Left lung (tissue), 4 donors: ENCODE measurements at regions not wholly inside any gene's neighbourhood (a gene's known extent, or its start where the extent isn't known, plus 50 kb on each side); places are given as distances from the start of the nearest gene placed in this dataset.
"Not testable (repeated sequence)": the region's sequence is repeated elsewhere in the genome, so short reads cannot be mapped to it uniquely, and the experiment has no call there.

Experiments
- ATAC-seq: fragments of 200-7000 bp; cut with Tn5 transposase; one replicate; pipeline ENCODE4 v1.9.1; 2020; ENCODE audit warnings: moderate library complexity
- DNase-seq, 4 donors: peaks; one replicate each; pipeline ENCODE4 v3.0.0-alpha.2; 2013 to 2020
- H3K27ac ChIP-seq, 2 donors: fragments of 200-600 bp; sonication (generic) in 1 of 2; one replicate each; pipeline versions ENCODE4 v1.5.0 to v1.8.0; 2020 to 2021
- H3K27me3 ChIP-seq, 2 donors: fragments of 200-600 bp; sonication (generic) in 1 of 2; one replicate each; pipeline versions ENCODE4 v1.5.0 to v1.8.0; 2020 to 2021
- H3K36me3 ChIP-seq, 2 donors: fragments of 200-600 bp; sonication (generic) in 1 of 2; one replicate each; pipeline versions ENCODE4 v1.5.0 to v1.8.0; 2020 to 2021
- H3K4me1 ChIP-seq, 2 donors: fragments of 200-600 bp; one replicate each; pipeline ENCODE4 v1.8.0; 2021
- H3K4me3 ChIP-seq, 2 donors: fragments of 200-600 bp; sonication (generic) in 1 of 2; one replicate each; pipeline versions ENCODE4 v1.5.0 to v1.8.0; 2020 to 2021; ENCODE audit warnings: mild to moderate bottlenecking in 1 of 2
- H3K9me3 ChIP-seq, 2 donors: fragments of 200-600 bp; sonication (generic) in 1 of 2; one replicate each; pipeline versions ENCODE4 v1.5.0 to v1.8.0; 2020 to 2021
- intact Hi-C, 2 donors: fragments of 100-400 bp; cut with DNase I; formaldehyde crosslinking; loops; one replicate each; pipeline versions ENCODE4 v1.11.2 to v1.14.2; 2022
- TF ChIP-seq, protein P1 (sequence below), 2 donors: fragments of 200-600 bp; sonication (generic) in 1 of 2; IDR thresholded peaks; one replicate each; pipeline versions ENCODE4 v1.5.0 to v1.8.0; 2021; ENCODE audit warnings: antibody characterized with exemption in 2 of 2
- donor health status: DM: no; HTN: yes; CAD: no.
- donor health status: DM: no; HTN: no; CAD: no.

DNA sequence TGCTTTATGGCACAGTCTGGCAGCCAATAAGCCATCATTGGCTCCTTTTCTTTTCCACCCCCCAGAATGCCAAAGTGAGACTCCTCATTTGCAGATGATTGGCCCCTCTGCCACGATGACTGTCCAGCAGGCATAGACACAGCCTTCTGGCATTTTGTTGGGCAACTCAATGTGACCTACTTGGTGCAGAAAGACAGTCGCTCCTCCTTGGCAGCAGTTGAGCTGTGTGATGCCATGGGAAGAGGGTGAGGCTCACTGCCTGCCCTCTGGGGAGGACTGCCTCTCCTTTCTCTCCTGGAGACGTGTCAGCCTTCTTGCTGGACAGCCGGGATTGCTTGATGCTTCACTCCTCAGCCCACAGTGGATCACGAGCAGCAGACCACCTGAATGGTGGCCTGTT is 264.9 kb downstream of the C12orf75 start:
- no peaks in the 10 kb centered on the region for H3K36me3 ChIP-seq
- no peaks in the 10 kb centered on the region for H3K9me3 ChIP-seq
- H3K27me3 ChIP-seq: no peaks in the 10 kb centered on the region
- no peak overlapping the region for H3K27ac ChIP-seq
- intact Hi-C loops: no loop called here
- H3K4me1 ChIP-seq: no peaks in the 10 kb centered on the region
- H3K4me3 ChIP-seq: no peak overlapping the region
- TF ChIP-seq, protein P1, sequence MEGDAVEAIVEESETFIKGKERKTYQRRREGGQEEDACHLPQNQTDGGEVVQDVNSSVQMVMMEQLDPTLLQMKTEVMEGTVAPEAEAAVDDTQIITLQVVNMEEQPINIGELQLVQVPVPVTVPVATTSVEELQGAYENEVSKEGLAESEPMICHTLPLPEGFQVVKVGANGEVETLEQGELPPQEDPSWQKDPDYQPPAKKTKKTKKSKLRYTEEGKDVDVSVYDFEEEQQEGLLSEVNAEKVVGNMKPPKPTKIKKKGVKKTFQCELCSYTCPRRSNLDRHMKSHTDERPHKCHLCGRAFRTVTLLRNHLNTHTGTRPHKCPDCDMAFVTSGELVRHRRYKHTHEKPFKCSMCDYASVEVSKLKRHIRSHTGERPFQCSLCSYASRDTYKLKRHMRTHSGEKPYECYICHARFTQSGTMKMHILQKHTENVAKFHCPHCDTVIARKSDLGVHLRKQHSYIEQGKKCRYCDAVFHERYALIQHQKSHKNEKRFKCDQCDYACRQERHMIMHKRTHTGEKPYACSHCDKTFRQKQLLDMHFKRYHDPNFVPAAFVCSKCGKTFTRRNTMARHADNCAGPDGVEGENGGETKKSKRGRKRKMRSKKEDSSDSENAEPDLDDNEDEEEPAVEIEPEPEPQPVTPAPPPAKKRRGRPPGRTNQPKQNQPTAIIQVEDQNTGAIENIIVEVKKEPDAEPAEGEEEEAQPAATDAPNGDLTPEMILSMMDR (IDR thresholded peaks at IDR 0.05): no peak
- no peak for ATAC-seq
- DNase-seq: no peak

DNA sequence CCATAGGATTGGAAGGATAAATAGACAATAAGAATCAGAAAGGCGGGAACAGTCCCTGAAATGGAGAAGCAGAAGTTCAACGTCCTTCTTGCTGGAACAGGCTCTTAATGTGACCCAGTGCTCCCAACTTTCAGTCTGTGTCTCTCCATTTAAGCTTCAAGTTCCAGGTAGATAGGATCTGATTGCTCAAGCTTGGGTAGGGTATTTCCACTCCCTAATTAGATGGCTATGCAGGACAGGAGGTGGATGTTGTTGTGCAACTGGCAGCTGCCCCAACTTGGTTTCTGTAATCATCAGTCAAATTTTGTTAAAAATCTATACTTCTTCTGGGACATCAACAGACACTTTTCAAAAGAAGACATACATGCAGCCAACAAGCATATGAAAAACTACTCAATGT is 266.2 kb downstream of the C12orf75 start:
- no peak for ATAC-seq
- Histone ChIP-seq H3K27ac (no peak overlapping the region), H3K36me3 (no peaks in the 10 kb centered on the region), H3K27me3 (no peaks in the 10 kb centered on the region), H3K4me1 (no peaks in the 10 kb centered on the region), H3K9me3 (no peaks in the 10 kb centered on the region), H3K4me3 (no peak overlapping the region)
- TF ChIP-seq, protein P1 (IDR thresholded peaks at IDR 0.05): no peak
- intact Hi-C loops: no loop called here
- no peak for DNase-seq

DNA sequence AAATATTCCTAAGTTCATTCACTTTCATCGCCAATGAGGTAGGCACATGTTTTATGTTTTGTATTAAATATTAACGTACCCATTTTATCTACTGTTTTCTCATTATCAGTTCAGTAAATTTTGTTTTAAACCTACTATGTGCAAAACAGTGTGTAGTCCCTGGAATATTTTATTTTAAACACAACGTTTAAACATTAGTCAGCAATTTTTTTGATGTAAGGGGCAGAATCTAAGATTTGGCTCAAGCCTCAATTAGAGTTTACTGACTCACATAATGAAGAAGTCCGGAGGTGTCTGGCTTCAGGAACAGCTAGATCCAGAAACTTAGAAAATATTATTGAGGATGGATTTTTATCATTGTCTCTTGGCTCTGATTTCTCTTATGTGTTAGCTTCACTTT is 267.5 kb downstream of the C12orf75 start:
- intact Hi-C loops: no loop called here
- no peak for ATAC-seq
- H3K4me3 ChIP-seq: no peak overlapping the region
- no peaks in the 10 kb centered on the region for H3K27me3 ChIP-seq
- TF ChIP-seq, protein P1 (IDR thresholded peaks at IDR 0.05): no peak
- no peak overlapping the region for H3K27ac ChIP-seq
- H3K9me3 ChIP-seq: no peaks in the 10 kb centered on the region
- H3K36me3 ChIP-seq: no peaks in the 10 kb centered on the region
- DNase-seq: no peak
- no peaks in the 10 kb centered on the region for H3K4me1 ChIP-seq

DNA sequence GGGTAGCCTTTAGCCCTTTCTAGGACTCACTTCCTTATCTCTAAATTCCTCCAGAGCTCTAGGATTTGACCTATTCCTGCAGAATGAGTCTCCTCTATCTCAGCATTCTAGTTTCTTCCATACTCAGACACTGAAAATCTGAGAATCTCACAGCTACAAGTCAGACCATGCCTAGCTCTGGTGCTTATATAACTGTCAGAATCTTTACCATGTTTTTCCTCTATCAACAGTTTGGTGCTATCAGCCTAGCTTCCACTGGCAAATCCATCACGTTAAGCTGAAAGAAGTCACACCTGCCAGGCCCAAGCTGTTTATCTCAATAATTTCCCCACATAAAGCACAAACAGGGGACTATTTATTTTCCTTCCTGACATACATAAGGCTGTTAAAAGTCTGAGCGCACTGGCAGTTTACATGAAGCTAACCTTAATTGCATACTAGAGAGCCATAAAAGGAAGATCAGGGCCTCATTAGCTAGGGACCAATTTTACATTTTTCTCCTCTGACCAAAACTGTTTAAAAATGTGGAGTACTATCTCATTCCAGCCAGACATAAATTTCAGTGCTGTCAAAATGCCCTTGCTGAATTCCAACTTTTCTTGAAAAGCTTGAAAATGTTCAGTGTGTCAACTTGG is 270.5 kb downstream of the C12orf75 start:
- intact Hi-C loops: no loop called here
- Histone ChIP-seq H3K27me3 (no peaks in the 10 kb centered on the region), H3K27ac (no peak overlapping the region), H3K36me3 (no peaks in the 10 kb centered on the region), H3K9me3 (no peaks in the 10 kb centered on the region), H3K4me3 (no peak overlapping the region), H3K4me1 (no peaks in the 10 kb centered on the region)
- TF ChIP-seq, protein P1 (IDR thresholded peaks at IDR 0.05): no peak
- ATAC-seq (no peak), DNase-seq (no peak)

DNA sequence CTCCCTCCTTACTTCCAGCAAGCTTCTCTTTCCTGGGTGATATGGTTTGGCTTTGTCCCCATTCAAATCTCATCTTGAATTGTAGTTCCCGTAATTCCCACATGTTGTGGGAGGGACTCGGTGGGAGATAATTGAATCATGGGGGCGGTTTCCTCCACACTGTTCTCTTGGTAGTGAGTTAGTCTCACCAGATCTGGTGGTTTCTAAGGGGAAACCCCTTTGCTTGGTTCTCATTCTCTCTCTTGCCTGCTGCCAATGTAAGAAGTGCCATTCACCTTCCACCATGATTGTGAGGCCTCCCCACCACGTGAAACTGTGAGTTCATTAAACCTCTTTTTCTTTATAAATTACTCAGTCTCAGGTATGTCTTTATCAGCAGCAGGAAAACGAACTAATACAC is 271.8 kb downstream of the C12orf75 start:
- ATAC-seq, intact Hi-C loops, H3K9me3 ChIP-seq, H3K36me3 ChIP-seq, DNase-seq, H3K4me3 ChIP-seq, H3K27ac ChIP-seq, H3K4me1 ChIP-seq, H3K27me3 ChIP-seq: not testable (repeated sequence)

DNA sequence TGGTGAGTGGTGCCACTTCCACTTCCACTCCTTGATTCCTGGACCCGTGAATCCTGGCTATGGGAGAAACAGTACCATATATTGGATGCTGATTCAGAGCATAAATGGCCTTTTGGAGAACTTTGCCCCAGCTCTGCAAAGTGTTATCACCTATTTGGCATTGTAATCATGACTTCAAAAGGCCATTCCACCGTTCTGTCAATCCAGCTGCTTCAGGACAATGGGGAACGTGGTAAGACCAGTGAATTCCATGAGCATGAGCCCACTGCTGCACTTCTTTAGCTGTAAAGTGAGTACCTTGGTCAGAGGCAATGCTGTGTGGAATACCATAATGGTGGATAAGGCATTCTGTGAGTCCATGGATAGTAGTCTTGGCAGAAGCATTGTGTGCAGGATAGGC is 273.8 kb downstream of the C12orf75 start:
- ATAC-seq, H3K27me3 ChIP-seq, H3K4me1 ChIP-seq, H3K4me3 ChIP-seq, DNase-seq, H3K9me3 ChIP-seq, intact Hi-C loops, H3K36me3 ChIP-seq, H3K27ac ChIP-seq: not testable (repeated sequence)

DNA sequence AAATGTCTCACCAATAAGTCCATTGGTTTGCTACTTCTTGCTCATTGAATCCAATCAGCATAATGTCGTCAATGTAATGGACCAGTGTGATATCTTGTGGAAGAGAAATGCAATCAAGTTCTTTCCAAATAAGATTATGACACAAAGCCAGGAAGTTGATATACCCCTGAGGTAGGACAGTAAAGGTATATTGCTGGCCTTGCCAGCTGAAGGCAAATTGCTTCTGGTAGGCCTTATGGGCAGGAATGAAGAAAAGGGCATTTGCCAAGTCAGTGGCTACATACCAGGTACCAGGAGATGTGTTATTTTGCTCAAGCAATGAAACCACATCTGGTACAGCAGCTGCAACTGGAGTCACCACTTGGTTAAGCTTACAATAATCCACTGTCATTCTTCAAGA is 276.1 kb downstream of the C12orf75 start:
- H3K4me1 ChIP-seq, H3K36me3 ChIP-seq, H3K27ac ChIP-seq, H3K27me3 ChIP-seq, ATAC-seq, DNase-seq, H3K4me3 ChIP-seq, intact Hi-C loops, H3K9me3 ChIP-seq: not testable (repeated sequence)

DNA sequence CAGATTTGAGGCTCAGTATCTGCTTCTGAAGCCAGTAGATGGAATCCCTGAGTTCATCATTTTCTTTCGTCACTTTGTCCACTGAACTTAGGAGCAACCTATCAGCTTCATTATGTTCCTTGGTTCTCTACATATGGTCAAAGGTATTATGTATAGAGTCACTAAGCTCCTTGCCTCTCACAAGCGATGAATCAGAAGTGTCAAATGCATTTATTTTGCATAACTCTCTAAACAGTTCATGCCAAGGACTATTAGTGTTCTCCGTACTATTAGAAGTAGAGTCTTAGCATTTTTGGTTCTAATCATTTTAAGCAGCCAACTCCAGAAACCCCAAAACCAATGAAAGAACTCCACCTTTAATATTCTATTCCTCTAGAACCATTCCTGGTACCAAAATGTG is 278.5 kb downstream of the C12orf75 start:
- H3K9me3 ChIP-seq, H3K27me3 ChIP-seq, H3K36me3 ChIP-seq, DNase-seq, H3K4me3 ChIP-seq, H3K4me1 ChIP-seq, ATAC-seq, intact Hi-C loops, H3K27ac ChIP-seq: not testable (repeated sequence)
